GM21360 (cell line): ENCODE measurements at regions not wholly inside any gene's neighbourhood (a gene's known extent, or its start where the extent isn't known, plus 50 kb on each side); places are given as distances from the start of the nearest gene placed in this dataset.

ENCODE experiments used
- ATAC-seq: cut with Tn5 transposase; IDR thresholded peaks from one replicate; pipeline ENCODE4 v1.9.1; 2021; ENCODE audit warnings: mild to moderate bottlenecking, moderate library complexity; ENCODE audit not compliant: unreplicated experiment

DNA sequence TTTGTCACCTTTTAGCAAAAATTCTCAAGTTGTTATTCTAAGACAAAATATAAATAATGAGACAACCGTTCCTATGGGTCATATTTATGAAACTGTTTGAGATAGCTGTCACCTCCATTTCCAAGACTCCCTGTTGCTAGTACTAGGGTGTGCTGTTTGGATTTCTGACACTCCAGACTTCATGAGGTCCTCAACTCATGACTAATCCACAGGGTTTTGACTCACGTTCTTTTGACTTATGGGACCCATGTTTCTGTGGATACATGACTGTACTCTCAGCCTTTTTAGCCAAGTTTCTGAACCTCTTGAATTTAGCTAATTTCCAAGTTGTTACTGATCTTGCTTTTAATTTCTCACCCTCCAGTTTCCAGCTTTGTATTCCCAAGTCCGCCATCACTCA is 178.7 kb upstream of the FAM98A start:
- ATAC-seq = no peak

DNA sequence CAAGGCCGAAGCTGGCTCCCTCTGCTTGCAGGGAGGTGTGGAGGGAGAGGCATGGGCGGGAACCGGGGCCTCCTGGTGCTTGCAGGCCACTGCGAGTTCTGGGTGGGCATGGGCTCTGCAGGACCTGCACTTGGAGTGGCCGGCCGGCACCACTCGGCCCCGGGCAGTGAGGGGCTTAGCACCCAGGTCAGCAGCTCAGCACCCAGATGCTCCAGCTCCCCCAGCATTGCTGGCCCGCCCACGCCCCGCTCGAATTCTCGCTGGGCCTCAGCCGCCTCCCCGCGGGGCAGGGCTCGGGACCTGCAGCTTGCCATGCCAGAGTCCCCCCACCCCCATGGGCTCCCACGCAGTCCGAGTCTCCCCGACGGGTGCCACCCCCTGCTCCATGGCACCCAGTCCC is 176.2 kb upstream of the FAM98A start:
- no peak for ATAC-seq

DNA sequence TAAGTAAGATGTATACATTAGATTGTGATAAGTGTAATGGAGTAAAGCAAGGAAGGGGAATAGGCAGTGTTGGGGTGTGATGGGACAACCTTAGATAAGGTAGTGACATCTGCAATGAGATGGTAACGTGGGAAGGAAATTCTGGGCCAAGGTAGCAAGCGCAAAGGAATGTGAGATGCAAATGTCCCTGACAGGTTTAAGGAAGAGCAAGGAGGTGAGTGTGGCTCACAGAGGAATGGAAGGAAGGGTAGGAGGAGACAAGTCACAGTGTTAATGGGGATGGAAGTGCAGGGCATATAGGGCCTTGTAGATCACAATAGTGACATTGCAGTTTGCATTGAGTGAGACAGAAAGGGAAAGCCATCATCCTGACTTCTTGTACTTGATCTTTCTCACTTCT is 170.9 kb upstream of the FAM98A start:
- no peak for ATAC-seq

DNA sequence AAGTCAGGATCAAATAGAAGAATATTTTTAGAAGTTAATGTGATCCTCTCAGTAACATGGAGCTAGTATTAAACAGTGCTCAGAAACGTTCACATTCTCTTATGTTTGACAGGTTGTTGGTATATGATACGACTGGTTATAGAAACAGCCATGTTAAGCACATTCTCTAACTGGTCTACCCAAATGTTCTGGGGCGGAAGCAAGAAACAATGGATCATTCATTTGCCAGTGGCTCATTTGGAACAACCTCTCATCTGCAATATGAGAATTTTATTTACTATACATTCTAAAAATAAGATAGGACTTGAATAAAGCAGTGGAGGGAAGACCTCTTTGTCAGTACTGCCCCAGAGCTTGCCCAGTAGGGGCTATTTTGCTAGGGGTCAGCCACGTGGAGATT is 167.1 kb upstream of the FAM98A start:
- ATAC-seq = no peak

DNA sequence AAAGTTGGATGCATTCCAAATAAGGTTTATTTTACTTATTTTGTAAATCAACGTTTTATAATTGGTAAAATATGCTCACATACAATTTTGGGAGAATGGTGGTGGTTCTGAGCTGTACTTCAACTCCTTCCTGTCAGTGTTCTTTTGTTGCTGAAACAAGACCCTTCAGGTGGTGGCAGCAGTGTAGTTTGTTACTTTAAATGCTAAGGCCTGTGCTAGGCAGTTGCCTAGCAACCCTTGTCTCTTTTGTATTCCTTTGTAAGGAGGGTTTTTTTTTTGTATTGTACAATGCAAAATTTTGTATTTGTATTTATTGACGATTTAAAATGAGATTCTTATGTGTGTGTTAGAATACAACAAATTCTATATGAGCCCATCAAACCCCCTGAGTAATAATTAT is 166.0 kb upstream of the FAM98A start:
- no peak for ATAC-seq

DNA sequence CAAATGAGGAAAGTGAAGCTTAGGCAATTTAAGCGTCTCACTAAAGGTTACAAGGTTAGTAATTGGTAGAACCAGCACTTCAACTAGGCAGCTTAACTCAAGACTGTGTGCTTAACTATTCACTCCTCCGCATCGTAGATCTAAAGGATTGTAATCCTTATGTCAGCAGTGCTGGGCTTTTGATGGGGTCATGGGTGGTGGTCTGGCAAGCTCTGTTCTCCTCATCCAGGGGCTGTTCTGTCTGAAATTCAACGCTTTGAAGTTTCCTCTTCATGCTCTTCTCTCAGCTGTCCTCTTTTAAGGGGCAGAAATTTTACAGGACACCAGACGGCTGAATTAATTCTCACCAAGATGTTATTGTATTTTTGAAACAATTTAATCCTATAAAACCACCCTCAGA is 165.5 kb upstream of the FAM98A start:
- ATAC-seq = no peak

DNA sequence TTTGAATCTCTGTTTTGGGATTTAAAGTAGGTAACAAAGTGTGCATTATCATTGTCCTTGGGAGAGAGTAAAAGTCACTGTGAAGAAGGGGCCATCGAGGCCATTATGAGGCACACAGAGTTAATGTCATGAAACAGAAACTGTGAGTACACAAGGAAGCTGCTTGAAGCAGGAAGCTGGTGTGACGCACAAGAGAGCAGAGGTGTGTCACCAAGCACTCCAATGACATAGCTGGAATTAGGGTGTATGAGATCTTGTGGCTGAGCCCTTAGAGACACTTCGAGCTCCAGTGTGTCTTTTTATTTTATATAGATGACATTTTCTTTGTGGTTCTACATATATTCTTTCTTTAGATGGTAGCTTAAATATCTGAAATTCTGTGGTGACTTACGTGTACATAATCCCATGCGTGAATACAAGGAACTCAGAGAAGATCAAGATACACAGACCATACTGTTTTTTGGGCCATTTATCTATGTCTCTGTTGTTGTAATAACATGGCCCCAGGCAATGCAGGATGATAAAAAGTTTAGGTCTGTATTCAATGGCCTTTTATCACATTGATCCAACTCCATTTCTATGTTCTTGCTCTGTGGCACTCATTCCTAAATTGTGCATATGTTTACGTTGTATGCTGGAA is 164.7 kb upstream of the FAM98A start:
- no peak for ATAC-seq

DNA sequence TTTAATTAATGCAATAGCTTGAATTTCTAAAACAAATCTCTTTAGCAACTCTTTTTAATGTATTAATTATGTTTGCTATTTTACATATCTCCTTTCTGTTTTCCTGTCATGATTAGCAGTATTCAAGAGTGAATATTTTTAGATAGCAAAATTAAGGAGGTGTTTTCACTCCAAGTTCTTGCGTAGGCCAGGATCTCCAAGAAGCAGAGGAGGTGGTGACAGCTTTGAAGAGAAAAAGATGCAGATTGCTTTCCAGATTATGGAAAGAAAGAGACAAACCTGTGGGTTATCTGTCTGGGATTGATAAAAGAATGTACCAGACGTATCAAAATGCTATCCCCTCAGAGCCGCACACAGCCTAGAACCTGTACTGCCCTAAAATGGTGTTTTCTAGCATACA is 163.5 kb upstream of the FAM98A start:
- ATAC-seq = no peak

DNA sequence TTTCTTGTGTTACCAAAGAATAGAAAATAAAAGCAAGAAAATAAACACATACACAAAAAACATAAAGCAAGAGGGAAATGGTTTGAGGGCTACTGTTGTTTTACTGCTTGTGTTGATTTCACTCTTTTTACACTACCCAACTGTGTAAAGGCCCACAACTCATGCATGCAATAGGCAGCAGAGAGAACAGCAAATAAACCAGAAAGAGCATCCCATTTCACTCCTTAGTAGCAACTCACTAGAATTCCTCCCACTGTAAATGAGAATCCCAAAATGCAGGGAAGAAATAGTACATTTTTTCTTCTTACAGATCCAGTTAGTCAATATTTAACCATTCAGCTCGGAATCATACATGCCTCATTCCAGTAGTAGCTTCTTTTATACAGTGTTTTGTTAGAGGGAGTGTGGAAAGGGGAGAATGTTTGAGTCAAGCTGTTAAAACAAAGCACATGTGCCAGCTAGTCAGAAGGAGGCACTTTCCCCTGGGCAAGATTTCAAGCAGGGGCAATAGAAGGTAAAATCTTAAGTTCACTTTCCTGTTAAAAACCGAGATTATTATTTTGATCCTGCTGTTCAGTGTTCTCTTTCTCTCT is 147.2 kb upstream of the FAM98A start:
- no peak for ATAC-seq

DNA sequence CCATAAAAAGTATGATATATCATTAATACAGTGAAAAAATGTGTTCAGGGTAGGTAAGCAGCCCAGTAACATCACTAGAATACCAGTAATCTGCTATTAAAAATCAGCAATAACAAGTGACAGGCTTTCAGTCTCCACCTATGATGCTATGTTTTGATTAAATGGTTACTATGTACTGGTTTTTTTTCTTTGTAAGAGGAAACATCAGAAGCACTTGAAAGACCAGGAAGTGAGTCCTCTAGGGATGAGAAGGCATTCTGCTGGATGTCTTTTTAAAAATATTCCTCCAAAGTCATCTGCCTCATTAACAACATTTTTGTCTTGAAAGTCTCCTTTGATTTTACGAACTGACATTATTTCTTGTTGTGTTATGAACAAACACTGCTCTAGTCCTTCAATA is 136.0 kb upstream of the FAM98A start:
- ATAC-seq = no peak

DNA sequence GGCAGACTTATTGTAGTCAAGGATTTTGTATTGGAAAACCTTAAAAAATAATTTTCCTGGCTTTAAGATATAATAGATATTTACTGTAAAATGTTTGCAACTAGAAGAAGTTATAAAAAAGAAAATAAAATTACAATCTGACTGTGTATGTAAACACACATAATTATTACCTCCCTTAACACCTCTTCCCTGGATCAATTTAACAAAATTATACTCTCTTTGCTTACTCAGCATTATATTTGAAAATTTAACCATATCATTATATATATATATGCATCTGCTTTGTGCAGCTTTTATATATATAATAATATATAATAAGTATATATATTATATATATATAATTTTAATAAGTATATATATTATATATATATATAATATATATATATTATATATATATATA is 131.7 kb upstream of the FAM98A start:
- ATAC-seq = no peak

DNA sequence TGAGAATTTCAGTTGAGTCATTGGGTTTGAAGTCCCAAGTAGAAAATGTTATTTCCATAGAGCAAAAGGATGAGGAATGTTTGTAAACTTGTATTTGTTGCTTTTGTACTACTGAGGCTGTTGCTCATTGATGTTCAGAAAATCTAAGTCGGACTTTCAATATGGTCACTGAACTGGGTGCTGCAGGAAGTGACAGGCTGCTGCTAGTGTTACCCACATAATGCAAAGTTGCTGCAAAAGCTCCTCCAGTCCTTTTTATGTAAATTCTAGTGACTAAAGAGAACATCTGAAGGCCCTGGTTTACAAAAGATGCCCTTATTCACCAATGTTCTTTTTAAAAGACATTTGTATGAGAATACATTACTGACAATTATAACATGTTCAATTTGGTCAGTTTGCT is 131.1 kb upstream of the FAM98A start:
- ATAC-seq = no peak

DNA sequence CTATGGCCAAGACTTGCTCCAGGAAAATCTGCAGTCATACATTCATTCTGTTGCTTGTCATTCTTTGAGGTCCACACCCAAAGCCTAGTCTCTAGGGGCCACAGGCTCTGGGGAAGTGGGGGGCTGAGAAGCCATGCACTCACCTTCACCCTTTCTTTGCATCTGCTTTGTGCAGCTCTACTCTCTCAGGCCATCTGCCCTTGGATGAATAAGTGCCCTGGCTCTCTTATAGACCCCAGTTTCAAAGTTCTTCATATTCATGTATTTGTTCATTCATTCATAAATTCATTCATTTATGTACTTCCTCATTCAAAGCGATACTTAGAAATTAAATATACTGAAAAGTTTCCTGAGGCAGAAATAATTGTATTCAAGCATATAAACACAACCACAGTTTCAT is 130.3 kb upstream of the FAM98A start:
- no peak for ATAC-seq

DNA sequence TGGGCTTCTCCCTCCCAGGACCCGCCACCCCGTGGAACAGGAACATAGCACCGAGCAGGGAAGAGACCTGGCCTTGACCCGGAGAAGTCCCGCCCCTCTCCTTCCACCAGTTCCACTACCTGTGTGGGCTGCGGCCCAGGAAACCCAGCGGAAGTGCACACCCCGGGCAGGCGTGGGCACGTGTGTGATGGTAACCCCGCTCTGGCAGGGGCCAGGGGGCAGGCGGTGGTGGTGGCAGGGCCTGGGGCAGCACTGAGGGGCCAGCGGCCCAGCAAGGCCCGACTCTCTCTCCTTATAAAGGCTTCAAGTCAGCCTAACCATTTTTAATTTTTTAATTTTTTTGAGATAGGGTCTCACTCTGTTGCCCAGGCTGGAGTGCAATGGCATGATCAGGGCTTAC is 129.0 kb upstream of the FAM98A start:
- no peak for ATAC-seq

DNA sequence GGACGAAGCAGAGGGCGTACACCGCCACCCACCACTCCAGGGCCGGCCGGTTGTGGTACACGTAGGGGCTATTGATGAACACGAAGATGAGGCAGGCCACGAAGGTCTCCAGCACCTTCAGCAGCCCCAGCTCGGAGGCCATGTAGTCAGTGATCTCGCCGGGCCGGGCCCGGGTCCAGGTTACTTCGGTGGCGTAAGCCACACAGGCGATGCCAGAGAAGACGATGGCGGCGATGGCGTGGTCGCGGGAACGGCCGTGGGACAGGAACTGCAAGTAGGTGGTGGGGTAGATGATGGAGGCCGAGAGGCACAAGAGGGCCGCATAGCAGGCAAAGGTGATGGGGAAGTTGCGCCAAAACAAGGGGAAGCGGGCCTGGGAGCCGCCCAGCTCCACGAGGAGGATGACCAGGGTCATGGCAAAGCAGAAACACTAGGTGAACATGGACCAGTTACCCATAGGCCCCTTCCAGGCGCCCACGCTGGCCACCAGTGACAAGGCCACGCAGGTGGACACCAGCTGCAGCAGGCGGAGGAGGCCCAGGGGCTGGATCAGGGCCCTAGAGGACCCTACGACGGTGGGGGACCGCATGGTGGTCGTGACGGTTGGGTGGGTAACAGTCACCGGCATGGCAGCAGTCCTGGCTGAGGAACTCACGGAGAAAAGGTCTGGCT is 128.4 kb upstream of the FAM98A start:
- ATAC-seq = no peak

DNA sequence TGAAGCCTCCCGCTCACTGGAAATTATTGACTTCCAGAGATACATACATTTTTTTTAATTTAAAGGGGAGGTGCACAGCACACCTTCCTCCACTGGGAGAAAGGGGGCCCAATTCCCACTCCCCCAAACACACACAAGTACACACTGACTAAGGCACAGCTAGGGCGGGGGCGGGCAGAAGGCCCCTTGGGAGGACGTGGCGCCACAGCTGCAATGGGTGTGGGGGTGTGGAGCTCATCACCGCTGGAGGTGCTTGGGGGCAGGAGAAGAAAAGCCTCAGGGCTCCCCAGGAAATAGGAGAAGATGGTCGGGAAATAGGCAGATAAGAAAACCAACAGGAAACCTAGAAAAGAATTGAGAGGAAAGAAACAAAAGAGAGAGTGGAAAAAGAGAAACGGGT is 127.3 kb upstream of the FAM98A start:
- no peak for ATAC-seq

DNA sequence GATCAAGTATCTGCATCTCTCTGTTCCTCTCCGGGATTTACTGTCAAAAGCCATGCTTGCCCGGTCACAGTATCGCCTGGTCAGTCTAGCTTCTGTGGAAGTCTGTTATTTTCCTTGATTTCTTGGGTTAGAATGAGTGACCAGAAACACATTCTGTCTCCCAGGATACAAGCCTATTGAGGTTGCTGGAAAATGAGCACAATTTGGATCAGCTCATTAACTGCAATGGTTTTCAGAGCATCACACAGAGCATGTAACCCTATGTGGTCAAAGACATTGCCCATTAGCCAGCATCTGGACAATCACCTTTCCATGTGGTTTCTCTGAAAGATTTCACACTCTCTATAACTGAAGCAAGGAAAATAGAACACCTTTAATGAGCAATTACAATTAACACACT is 124.2 kb upstream of the FAM98A start:
- no peak for ATAC-seq

DNA sequence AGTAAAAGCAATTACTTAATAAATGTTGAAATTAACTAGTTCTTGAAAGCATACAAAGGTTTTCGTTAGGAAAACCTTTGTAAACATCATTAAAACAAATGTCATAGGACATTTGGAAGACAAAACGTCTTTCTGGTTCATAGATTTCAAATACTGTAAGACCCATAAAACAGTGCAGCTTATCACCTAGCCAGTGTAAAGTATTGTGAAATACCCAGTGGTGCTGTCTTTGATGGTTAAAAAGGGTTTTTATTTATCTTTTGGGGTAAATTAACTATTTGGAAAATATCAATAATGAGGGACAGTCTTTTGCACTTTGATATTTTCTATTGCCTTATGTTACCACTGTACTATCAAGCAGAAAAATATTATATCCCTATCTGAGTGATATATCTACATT is 120.0 kb upstream of the FAM98A start:
- no peak for ATAC-seq

DNA sequence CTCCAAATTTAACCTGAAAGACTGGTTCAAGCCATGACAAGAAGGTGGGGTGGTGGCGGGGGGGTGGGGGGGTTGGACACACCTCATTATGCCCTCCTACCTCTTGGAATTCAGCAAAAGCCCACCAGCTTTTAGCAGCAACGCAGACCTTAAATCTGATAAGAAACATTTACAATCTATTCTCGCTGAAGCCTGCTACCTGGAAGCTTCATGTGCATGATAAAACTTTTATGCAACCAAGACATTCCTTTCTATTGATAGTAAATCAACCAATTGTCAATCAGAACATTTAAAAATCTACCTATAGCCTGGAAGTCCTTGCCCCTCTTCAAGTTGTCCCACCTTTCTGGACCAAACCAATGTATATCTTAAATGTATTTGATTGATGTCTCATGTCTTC is 113.6 kb upstream of the FAM98A start:
- no peak for ATAC-seq

DNA sequence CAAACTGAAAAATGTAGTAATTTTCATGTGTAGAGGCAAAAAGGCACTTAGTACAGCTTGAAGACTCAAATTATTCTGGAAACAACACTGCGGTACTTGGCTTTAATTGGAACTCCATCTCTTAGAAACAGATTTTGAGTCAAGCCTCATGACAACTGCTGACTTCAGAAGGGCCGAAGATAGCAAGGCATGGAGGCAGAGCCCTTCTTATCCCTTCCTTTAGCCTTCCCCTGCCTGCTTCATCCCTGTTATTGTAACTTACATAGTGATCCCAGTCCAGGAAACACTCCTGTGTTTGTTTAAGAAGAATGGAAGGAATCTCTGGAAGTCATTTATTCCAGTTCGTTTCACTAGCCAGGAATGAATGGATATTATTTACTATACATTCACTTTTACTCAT is 110.9 kb upstream of the FAM98A start:
- no peak for ATAC-seq

DNA sequence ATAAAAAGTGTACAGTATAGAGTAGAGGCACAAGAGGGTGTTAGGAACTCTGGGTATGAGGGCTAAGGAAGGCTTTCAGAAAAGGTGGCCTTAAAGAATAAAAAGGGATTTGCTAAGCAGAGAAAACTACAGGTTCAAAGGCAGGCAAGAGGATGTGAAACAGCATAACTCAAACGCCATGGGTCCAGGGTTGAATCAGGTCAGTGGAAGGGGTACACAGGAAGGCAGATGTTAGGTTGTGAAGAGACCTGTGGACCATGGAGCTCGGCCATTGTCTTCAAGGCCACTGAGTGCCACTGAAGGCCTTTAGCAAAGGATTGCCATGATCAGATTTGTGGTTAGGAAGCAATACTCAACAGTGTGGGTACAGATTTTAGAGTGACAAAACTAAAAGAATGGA is 108.2 kb upstream of the FAM98A start:
- ATAC-seq = no peak

DNA sequence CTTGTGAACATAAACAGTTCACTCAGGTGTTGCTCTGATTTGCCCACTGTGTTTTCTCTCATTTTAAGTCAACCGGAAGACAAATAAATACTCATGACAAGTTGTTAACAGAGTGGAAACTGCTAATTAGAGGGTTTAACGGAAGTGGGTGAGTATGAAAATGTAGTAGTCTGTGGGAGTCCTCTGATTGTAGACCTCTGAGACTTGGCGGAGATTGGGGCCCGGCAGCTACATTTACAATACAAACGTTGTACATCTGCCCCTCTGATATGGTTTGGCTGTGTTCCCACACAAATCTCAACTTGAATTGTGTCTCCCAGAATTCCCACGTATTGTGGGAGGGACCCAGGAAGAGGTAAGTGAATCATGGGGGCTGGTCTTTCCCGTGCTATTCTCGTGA is 107.3 kb upstream of the FAM98A start:
- no peak for ATAC-seq

DNA sequence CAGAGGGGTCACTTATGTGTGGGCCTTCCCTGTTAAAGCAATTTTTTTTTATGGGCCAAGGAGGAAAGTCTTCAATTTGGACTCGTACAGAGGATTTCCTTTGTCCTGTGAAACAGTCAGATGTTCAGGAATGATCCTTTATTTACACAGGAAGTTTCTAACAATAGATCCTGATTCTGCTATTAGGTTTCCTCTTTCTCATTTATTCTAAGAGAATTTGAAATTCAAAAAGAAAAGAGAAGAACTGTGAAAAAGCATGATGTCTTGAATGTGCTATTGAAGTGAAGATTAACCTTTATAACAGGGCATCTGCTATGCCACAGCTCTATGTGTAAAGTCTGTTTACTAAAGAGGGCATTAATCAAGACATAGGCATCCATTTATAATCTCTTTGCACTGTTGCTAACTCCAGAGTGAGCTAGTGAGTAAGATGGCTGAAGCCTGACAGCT is 105.3 kb upstream of the FAM98A start:
- ATAC-seq = no peak
